CD4-positive, alpha-beta T cell treated with Interleukin-15 for 1 hour (primary cell): ENCODE measurements at regions not wholly inside any gene's neighbourhood (a gene's known extent, or its start where the extent isn't known, plus 50 kb on each side); places are given as distances from the start of the nearest gene placed in this dataset.

Experiments used
- DNase-seq: peaks from one replicate; pipeline ENCODE4 v3.0.0-alpha.2; 2020

- no peak for DNase-seq
Observed at GRCh38 chr9:119803679-119804078, 434.4 kb upstream of the BRINP1 start.

GRCh38 chr9:119802621-119803020 is 433.4 kb upstream of the BRINP1 start:
- DNase-seq, result no peak

GRCh38 chr9:119802133-119802532 is 432.9 kb upstream of the BRINP1 start:
- no peak for DNase-seq

- DNase-seq, result no peak
Observed at GRCh38 chr9:119801311-119801710, 432.1 kb upstream of the BRINP1 start.

- no peak for DNase-seq
Observed at GRCh38 chr9:119795395-119795794, 426.2 kb upstream of the BRINP1 start.

- no peak for DNase-seq
Observed at GRCh38 chr9:119794836-119795235, 425.6 kb upstream of the BRINP1 start.

GRCh38 chr9:119793218-119793617 is 424.0 kb upstream of the BRINP1 start:
- no peak for DNase-seq

- no peak for DNase-seq
Observed at GRCh38 chr9:119792242-119792641, 423.0 kb upstream of the BRINP1 start.

GRCh38 chr9:119789987-119790386 is 420.8 kb upstream of the BRINP1 start:
- DNase-seq, result no peak

GRCh38 chr9:119788921-119789320 is 419.7 kb upstream of the BRINP1 start:
- DNase-seq, result no peak

- DNase-seq, result no peak
Observed at GRCh38 chr9:119781886-119782285, 412.7 kb upstream of the BRINP1 start.

GRCh38 chr9:119775410-119775809 is 406.2 kb upstream of the BRINP1 start:
- DNase-seq, result no peak

- DNase-seq, result no peak
Observed at GRCh38 chr9:119773823-119774222, 404.6 kb upstream of the BRINP1 start.

- DNase-seq, result no peak
Observed at GRCh38 chr9:119771341-119771740, 402.1 kb upstream of the BRINP1 start.

GRCh38 chr9:119768266-119768665 is 399.0 kb upstream of the BRINP1 start:
- no peak for DNase-seq

- no peak for DNase-seq
Observed at GRCh38 chr9:119765632-119766175, 396.5 kb upstream of the BRINP1 start.

GRCh38 chr9:119763260-119763659 is 394.0 kb upstream of the BRINP1 start:
- no peak for DNase-seq

- DNase-seq, result no peak
Observed at GRCh38 chr9:119761812-119762211, 392.6 kb upstream of the BRINP1 start.

- DNase-seq, result no peak
Observed at GRCh38 chr9:119758990-119759389, 389.8 kb upstream of the BRINP1 start.

GRCh38 chr9:119758241-119758640 is 389.0 kb upstream of the BRINP1 start:
- DNase-seq, result no peak

- no peak for DNase-seq
Observed at GRCh38 chr9:119739476-119739875, 370.2 kb upstream of the BRINP1 start.

GRCh38 chr9:119736491-119737454 is 367.5 kb upstream of the BRINP1 start:
- DNase-seq, result no peak

GRCh38 chr9:119727988-119728387 is 358.8 kb upstream of the BRINP1 start:
- no peak for DNase-seq

- no peak for DNase-seq
Observed at GRCh38 chr9:119726035-119726434, 356.8 kb upstream of the BRINP1 start.

GRCh38 chr9:119722384-119722783 is 353.1 kb upstream of the BRINP1 start:
- DNase-seq, result no peak
